ENCODE measurements at regions not wholly inside any gene's neighbourhood (a gene's known extent, or its start where the extent isn't known, plus 50 kb on each side); places are given as distances from the start of the nearest gene placed in this dataset.
"Not testable (repeated sequence)": the region's sequence is repeated elsewhere in the genome, so short reads cannot be mapped to it uniquely, and the experiment has no call there.

DNA sequence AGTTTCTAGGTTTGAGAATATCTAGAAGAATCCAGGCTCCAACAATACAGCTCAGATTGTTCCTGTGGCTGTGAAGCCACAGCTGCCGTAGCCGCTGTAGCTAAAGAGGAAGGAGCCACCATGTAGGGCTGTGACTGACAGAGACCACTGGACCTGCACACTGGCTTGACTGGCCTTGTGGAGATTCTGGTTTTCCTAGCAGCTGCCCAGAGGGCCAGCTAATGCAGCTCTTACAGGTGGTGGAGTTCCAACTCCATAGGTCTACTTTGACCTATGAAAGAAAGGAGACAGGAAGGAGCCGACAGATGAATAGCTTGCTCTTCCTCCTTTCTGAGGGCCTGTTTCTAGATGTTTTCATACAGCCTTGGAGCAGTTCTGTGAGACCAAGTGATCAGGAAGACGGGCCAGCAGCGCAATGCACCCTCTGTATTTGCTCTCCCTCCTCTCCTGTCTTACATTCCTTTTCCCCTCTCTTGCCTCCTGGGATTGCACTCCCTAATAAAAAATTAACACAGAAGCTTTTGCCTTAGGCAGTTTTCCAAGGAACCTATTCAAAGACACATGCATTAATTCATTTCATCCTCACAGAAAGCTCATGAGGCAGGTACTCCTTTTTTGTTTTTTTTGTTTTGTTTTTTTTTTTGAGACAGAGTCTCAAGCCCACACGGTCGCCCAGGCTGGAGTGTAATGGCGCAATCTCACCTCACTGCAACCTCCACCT is 51.8 kb upstream of the MYB start:
- FAIRE-seq (no peak), DNase-seq (ENCODE audit: extremely low spot score, insufficient read length, low read depth) (no peak)

DNA sequence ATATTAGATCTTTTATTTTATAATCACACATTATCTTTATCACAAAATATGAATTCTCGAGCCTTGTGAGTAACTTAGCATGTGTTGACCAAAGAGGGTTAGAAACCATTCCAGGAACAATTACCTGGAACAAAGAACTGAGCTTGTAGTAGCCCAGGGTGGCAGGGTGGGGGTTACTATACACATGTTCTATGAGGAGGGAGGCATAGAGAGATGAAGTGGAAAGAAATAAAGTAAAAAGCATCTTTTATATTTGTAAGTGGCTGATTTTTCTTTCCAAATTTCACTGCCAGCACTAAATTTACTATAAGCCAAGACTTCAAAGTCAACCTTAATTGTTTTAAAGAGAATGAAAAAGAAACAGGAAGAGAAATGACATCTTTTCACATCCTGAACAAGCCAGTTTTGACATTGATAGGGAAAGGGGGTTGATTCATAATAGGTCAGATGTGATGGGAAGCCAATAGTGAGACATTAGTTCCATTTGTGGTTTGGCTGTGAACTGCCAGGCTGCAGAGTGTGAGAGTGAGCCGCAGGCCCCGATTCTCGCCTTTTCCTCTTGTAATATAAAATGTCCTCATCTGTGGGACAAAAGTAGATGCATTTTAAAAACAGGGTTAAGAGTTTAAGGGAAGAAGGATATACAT is 52.7 kb upstream of the MYB start:
- peak; percentile 55 for DNase-seq (ENCODE audit: extremely low spot score, insufficient read length, low read depth)
- peak; percentile 95 for FAIRE-seq

DNA sequence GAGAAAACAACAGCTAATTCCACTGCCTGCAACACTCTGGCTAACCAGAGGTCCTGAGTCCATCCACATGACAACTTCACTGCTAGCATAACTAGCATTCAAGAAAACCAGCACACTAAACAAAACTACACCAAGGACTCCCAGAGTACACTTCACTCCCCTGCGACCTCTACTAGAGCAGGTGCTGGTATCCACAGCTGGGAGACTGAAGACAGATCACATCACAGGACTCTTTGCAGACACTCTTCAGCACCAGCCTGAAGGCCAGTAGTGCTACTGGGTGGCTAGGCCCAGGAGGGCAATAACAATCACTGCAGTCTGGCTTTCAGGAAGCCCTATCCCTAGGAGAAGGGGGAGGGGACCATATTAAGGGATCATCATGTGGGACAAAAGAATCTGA is 54.4 kb upstream of the MYB start:
- peak; percentile 12 for FAIRE-seq
- DNase-seq (ENCODE audit: extremely low spot score, insufficient read length, low read depth): no peak

DNA sequence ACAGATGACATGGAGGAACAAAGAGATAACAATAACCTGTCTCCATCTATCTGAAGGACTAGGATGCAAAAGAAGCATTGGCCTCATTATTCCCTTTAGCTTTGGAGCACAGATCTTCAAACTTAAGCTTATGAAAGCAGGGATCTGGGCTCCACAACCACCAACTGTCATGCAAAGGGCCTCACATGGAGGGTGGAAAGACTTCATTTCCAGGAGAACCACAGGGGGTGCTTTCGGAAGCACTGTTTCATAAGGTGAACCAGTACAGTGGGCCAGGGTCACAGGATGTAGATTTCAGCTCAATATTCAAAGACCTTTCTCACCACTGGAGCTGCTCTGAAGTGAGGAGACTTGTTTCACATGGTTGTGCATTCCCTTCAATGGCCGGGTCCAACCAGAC is 55.1 kb upstream of the MYB start:
- DNase-seq (ENCODE audit: extremely low spot score, insufficient read length, low read depth): no peak
- FAIRE-seq: no peak

DNA sequence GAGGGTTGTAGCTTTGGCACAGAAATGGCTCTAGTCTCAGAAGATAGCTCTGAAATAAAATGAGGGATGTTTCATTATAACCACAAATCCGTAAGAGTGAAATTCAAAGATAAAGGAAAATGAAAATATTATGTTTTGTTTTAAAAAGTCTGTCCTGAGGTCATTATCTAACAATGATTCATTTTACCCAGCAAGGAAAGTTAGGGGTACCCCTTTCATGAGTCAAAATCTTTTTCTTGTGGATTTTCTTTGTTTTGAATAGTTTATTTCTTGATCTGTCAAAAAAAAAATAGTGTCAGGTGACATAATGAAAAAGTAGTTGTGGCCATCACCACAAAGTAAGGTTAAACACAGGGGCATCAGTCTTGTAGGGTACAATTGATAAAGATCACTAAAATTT is 59.7 kb upstream of the MYB start:
- FAIRE-seq: no peak
- no peak for DNase-seq (ENCODE audit: extremely low spot score, insufficient read length, low read depth)

DNA sequence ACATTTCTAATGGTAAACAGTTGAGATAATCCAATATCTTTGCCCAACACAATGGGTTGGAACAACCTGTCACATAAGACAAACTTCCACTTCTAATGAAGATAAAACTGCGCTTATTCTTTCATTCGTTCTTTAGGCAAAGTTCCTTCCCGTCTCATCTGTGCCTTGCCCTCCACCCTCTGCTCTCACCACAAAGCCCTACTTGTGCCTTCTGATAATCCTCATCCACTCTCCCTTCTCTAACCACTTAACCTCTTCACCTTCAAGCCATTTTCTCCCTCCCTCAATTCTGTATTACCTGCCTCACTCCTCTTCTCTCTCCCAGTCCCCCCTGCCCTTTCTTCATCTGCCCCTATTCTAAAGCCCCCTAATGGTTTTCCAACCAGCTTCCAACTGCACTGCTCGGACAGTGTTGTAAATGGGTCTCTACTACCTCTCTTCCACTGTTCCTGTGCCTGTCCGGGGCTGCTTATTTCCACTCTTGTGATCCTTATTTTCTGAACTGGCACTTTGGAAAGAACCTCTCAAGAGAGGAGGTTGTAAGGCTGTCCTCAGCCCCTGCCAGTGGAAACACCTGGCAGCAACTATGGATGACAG is 62.9 kb upstream of the MYB start:
- DNase-seq (ENCODE audit: extremely low spot score, insufficient read length, low read depth) (no peak), FAIRE-seq (no peak)

DNA sequence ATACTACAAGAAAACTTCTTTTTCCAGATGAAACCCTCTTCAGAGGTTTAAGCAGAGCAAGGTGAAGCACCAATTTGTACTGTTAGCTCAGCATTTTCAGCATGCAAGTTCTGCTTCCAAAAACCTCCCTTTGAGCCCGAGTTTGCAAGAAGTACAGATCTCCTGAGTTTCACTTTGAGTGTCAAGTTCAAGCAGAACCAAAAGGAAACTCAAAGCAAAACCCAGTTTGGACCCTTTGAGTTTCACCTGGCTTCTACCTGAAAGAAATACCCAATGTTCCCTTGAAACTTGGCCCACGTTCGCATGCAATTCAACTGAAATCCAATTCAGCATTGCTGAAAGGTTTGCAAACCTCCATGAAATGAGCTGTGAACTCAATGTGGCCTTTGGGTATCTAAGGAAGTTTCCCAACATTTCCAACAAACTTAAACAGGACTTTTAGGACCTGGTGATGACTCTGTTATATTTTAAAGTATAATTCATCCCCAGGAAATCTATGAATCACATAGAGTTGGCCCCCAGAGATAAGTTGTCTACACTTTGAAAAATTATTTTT is 62.9 kb upstream of the HBS1L start:
- DNase-seq (ENCODE audit: extremely low spot score, insufficient read length, low read depth) (no peak), FAIRE-seq (peak; percentile 84)

DNA sequence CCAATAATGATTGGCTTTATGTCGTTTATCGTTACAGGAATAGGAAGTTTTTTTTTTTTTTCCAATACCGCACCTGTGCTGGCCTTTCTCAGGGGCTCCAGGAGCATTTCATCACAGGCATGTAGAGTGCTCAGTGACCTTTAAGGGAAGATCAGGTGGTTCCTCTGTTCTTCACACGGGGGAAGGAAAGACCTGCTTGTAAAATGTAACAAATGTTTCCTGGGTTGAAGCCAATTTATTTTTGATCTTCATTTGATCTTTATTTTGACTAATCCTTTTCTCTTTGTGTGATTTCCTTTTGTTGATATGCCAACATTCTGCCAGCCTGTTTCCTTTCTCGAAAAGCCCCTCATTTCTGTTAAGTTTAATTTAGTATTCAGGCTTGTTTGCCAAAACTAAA is 61.9 kb upstream of the HBS1L start:
- DNase-seq (ENCODE audit: extremely low spot score, insufficient read length, low read depth) (no peak), FAIRE-seq (no peak)

DNA sequence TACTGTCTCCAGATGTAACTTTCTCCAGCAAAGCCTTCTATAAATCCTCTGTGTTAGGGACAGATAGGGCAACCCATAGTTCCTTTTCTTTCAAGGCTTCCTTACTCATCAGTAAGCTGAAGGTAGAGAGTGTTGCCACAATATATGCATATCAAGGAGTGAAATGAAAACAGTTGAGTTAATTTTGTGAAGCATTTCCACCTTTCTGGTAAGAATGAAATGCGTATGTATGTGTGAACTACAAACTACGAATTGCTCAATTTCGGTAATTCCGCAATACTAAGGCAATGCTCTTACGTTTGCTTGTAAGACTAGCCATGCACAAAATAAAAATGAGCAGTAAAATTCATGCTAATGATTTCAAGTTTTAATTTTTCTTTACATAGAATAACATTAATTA is 61.2 kb upstream of the HBS1L start:
- FAIRE-seq (no peak), DNase-seq (ENCODE audit: extremely low spot score, insufficient read length, low read depth) (no peak)

DNA sequence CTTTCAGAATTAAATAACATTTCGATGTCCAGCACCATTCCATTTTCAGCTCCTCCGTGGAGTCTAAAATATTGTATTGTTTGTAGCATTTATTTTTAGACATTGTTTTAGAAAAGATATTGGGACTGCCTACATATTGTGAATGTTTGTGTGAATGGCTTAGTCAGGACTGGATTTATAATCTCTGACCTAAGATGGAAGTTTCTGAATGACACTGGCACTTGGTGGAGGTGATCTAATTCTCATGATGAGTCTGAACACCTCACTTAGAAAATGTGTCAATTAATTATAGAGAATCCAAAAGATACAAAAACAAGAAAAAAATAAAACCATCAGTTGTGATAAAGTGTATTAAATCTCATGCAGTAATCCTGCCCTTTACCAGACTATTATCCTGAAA is 60.8 kb upstream of the HBS1L start:
- FAIRE-seq: no peak
- no peak for DNase-seq (ENCODE audit: extremely low spot score, insufficient read length, low read depth)

DNA sequence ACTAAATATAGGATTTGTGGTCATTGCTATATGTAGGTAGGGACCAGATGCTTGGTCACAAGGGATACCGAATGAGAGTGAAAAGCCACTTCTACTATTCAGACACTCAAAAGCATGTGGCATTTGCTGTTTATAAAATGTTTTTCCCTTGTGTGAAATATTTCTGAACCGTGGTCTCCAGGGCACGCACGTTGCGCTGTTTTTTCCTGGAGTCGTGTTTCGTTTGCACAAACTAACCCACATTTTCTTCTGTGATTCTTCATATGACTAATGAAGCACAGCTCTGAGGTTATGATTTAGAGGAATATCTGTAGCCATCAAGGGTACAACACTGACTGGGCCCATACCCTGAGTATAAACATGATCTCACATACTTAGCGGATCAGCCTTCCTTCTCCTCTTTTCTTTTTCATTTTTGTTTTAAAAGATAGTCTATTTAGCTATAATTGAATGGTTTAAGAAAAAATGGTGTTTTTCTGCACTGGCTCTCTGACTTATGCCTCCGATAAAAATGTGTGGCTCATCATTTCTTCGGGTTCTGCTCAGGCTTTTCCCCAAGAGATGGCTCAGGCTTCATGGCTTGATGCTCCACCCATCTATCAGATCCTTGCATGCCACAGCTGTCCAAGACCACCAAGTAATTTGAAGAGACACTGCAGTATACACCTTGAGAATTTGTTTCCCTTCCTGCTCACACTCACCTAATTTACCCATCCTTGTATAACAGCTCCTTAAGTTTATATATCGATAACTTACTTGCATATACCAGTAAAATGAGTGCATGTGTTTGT is 59.9 kb upstream of the HBS1L start:
- FAIRE-seq: peak; percentile 88
- no peak for DNase-seq (ENCODE audit: extremely low spot score, insufficient read length, low read depth)

DNA sequence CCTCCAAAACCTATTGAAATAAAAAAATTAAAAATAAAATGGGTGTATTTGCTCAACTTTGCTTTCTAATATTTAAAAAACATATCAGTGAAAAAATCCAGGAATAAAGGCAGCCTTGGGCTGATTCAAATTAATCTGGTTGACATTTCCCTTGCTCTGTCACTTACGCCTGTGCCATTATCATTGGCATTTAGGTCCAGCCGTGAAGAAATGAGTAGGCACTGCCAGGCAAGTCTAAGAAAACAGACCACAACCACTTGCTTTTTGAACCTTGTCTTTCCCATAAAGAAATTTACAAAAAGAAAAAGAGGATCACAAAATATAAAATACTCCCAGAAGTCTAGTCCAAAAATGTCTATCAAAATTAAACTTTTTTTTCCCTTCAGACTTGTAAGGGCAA is 59.2 kb upstream of the HBS1L start:
- FAIRE-seq: peak; percentile 53

DNA sequence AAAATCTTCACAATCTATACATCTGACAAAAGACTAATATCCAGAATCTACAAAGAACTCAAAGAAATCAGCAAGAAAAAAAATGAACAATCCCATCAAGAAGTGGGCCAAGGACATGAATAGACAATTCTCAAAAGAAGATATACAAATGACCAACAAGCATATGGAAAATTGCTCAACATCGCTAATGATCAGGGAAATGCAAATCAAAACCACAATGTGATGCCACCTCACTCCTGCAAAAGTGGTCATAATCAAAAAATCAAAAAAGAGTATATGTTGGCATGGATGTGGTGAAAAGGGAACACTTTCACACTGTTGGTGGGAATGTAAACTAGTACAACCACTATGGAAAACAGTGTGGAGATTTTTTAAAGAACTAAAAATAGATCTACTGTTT is 58.3 kb upstream of the HBS1L start:
- not testable (repeated sequence) for DNase-seq (ENCODE audit: extremely low spot score, insufficient read length, low read depth); FAIRE-seq

More for the DNA sequence above, 59.2 kb upstream of the HBS1L start:
- no peak for DNase-seq (ENCODE audit: extremely low spot score, insufficient read length, low read depth)

DNA sequence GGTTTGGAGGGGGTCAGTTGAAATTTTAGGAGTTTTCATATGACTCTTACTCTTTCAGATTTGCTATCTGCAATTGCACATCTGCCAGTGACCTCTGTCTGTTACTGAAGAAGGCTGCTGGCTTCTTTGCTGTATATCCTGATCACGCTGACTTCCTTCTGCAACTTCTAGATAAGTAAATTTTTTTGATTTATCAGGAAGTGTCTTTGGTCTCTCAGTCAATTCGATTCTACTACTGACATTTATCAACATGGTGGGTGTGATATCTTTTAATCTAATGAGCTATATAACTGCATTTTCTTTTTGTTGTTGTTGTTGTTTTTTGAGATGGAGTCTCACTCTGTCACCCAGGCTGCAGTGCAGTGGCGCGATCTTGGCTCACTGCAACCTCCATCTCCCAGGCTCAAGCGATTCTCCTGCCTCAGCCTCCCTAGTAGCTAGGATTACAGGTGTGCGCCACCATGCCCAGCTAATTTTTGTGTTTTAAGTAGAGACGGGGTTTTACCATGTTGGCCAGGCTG is 55.7 kb upstream of the HBS1L start:
- FAIRE-seq; DNase-seq (ENCODE audit: extremely low spot score, insufficient read length, low read depth): not testable (repeated sequence)

DNA sequence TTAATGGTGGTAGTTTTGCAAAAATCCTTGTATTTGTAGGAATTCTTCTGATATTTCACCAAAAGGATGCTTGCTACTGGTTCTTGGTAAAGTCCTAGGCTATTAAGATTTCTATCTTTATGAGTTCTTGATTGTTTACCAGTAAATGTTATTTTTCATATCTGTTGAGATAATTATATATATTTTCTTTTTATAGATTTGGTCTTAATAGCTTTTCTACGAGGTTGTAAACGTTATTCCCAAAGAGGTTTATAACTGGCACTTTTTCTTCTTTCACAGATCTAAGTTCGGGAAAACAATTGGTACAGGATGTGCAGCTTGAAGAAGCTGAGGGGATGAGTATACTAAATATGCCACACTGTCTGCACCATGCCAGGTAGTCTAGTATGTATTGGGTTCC is 55.1 kb upstream of the HBS1L start:
- FAIRE-seq: no peak

DNA sequence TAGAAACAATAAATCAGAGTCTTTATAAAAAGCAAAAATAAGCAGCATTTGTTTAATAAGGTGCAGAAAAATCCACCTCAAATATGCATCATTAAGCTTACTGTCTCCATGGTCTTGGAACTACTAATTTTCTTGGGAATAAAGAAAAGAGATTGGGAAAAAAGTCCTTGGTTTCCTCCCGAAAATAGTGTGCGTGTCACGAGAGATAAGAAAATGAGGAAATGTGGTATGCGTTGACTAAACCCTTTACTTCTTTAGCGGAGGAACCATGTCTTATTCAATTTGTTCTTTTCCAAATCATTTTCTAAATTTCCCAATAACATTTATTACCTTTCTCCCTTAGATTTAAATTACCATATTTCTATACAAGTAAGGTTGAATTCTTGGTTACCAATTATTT is 54.1 kb upstream of the HBS1L start:
- FAIRE-seq (peak; percentile 9), DNase-seq (ENCODE audit: extremely low spot score, insufficient read length, low read depth) (no peak)

More for the DNA sequence above, 55.1 kb upstream of the HBS1L start:
- DNase-seq (ENCODE audit: extremely low spot score, insufficient read length, low read depth): no peak

DNA sequence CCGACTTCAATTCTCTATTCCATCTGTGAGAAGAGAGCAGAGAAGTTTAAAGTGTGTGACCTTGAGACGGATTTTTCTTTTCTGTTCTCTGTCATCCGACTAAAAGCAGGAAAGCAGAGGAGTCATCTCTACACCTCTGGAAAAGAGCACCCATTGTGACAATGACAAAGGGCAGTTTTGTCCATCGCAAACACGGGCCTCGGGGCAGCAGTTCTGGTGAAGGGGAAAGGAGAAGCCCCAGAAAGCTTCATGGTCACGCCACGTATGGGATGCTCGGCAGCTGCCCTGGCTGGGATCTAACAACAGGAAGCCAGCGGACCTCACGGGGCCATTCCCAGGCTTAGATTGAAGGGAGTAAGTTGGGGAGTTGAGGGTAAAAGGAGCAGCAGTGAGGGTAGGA is 52.0 kb upstream of the HBS1L start:
- no peak for DNase-seq (ENCODE audit: extremely low spot score, insufficient read length, low read depth)
- no peak for FAIRE-seq

DNA sequence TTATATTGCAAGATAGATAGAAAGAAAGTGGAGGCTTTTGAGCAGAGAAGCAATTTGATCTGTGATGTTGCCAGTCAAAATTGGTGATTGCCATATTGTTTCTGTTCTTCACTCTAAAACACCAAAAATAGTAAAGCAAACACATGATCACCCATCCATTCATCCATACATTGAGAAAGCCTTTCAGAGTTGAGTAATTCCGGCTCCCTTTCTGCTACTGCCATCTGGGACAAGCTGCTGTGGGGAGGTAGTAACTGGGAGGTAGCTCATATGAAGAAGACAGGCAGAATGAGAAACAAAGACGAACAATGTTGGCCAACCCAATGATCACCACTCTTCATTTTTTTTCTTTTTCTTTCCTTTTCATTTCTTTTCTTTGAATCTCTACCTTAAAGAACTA is 51.1 kb upstream of the HBS1L start:
- no peak for DNase-seq (ENCODE audit: extremely low spot score, insufficient read length, low read depth)
- no peak for FAIRE-seq

DNA sequence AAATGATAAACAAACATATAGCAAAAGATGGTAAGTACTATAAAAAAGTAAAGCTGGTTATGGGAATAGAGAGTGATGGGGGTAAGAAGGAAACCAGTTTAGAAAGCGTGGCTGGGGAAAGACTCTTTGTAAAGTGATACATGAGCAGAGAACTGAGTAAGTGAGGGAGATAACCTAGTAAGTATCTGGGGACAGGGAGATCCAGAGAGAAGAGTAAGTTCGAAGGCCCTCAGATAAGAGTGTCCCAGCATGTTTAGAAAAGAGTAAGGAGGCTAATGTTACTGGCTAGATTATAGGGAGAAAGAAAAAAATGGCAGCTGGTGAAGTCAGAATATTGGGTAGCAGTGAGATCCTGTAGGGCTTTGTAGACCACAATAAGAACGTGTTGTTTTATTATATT is 50.7 kb upstream of the HBS1L start:
- DNase-seq (ENCODE audit: extremely low spot score, insufficient read length, low read depth) (no peak), FAIRE-seq (no peak)
